Cardiac septum (tissue), 1 donor: ENCODE measurements at regions not wholly inside any gene's neighbourhood (a gene's known extent, or its start where the extent isn't known, plus 50 kb on each side); places are given as distances from the start of the nearest gene placed in this dataset.

Experiments used
- DNase-seq: peaks from one replicate; pipeline ENCODE4 v3.0.0-alpha.2; 2020; ENCODE audit warnings: low spot score
- intact Hi-C: fragments of 100-400 bp; cut with DNase I; formaldehyde crosslinking; loops from one replicate; pipeline ENCODE4 v1.14.0; 2022
- donor health status: DM: no; HTN: no; CAD: no.

DNA sequence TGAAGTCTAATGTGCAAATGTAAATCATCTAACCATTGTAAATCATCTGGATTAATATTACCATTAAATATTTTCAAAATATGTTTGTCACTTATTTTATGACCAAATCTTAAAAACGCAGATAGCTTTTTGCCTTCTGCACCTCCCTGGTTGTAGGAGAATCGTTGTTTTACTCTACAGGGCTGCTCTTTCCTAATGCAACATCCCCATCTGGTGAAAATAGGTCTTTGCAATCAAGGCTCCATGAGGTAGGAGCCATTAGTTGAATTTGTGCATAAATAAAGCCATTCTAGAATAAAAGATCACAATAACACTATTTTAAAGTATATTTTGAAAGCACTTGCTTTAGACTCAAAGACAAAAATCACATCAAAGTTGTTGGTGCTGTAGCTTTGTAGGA is 535.6 kb upstream of the AGTR1 start:
- no peak for DNase-seq
- intact Hi-C loops = no loop called here

DNA sequence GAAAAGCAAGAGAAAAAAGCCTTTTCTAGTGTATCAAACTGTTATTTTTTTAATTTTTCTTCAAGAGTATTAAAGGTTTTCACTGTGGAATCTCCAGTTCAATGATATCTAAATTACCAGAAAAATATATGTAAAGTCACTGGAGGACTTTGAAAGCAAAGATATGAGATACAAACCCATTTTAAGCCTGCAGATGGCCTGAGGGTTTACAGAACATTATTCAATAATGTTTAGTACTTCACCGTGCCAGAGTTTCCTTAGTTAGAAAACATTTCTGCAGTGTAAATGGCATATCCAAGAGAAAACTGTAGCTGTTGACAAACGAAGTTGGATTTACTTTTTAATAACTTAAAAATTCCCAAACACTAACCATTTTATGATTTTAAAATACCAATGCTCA is 529.4 kb upstream of the AGTR1 start:
- intact Hi-C loops = no loop called here
- DNase-seq = no peak

DNA sequence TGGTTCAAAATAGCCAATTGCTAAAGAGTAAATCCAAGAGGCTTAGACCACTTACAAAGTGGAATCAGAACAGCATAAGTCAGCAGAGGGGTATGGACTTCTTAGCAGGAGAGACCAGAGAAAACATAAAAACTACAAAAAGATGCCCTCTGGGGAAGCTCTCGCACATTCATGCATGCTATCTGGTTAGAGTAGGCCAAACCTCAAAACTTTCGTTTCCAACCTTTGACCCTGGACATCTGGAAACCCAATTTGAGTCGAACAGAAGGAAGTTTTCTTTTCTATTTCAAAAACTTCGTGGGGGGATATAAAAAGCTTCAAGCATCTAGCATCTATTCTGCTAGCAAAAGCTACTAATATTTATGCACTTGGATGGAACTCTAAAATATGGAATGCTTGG is 523.9 kb upstream of the AGTR1 start:
- intact Hi-C loops = no loop called here

DNA sequence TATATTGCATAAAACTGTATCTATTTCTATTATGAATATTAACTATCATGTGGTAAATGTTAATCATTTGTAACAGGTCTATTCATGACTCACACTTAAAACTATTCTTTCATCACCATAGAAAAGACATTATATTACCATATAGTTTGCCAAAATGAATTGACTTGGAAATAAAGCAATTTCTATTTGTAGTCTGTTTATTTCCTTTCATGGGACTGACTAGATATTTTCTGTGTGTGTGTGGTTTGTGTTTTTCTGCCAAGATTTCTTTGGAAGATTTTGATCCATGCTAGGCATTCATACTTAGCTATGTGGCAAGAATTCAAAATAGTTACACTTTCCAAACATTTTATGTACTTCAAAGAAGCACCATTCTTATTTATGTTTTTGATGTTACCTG is 522.5 kb upstream of the AGTR1 start:
- no peak for DNase-seq
- intact Hi-C loops = no loop called here

More for the DNA sequence above, 523.9 kb upstream of the AGTR1 start:
- DNase-seq = no peak

DNA sequence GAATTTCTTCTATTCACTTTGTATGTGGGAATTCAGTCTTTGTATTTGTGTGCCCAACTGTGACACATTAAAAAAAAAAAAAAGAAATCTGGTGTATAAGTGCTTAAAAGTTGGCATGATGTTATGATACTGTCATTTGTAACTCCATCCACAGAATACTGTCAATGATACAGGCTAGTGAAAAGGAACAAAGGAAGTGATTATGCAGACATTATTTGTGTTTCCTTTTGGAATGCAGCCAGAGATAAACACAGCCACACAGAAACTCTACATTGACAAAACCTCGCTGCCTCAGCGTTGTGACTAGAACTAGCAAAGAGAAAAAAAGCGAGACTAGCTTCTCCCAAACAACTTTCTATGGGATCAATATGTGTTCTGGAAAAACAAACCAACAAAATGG is 519.2 kb upstream of the AGTR1 start:
- intact Hi-C loops = no loop called here
- DNase-seq = no peak

DNA sequence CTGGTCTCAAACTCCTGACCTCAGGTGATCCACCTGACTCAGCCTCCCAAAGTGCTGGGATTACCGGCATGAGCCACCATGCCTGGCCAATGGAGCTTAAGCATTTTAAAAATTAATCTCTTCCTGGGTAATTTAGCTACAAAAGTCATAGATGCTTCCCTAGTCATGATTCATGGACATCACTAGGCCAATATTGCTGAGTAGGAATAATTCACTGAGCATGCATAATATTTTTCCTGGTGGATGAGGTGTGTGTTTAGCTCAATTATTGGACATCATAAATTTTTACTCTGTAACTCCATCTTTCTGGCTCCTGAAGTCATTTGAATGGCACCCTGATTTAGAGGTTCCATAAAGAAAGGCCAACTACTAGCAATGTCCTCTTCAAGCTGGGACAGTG is 512.9 kb upstream of the AGTR1 start:
- intact Hi-C loops = no loop called here
- no peak for DNase-seq

DNA sequence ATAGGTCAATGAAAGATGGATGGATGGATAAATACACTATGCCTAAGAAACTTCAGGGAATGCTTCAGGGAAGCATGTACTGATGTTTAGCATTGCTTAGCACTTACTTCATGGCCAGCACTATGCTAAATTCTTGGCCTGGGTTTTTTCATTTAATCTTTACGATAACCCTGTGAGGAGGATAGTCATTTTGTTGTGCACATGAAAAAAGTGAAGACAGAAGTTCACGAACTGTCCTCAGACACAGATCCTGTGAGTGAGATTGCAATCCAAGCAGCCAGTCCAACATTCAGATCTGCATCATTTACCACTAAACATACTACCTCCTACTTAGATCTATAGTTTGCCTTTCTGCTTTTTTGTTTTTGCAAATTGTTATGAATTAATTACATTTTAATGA is 510.8 kb upstream of the AGTR1 start:
- DNase-seq = no peak
- intact Hi-C loops = no loop called here

DNA sequence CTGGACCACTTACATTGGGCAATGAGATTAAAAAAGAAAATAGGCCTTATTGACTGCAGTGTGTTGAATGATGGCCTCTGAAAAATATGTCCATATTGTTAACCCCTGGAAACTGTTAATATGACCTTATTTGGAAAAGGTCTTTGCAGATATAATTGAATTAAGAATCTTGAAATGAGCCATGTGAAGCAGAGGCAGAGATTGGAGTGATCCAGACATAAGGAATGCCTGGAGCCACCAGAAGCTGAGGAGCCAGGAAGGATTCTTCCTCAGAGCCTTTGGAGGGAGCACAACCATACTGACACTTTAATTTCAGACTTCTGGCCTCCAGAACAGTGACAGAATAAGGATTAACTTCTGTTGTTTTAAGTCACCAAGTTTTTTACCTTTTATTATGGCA is 510.4 kb upstream of the AGTR1 start:
- DNase-seq = no peak
- intact Hi-C loops = no loop called here

DNA sequence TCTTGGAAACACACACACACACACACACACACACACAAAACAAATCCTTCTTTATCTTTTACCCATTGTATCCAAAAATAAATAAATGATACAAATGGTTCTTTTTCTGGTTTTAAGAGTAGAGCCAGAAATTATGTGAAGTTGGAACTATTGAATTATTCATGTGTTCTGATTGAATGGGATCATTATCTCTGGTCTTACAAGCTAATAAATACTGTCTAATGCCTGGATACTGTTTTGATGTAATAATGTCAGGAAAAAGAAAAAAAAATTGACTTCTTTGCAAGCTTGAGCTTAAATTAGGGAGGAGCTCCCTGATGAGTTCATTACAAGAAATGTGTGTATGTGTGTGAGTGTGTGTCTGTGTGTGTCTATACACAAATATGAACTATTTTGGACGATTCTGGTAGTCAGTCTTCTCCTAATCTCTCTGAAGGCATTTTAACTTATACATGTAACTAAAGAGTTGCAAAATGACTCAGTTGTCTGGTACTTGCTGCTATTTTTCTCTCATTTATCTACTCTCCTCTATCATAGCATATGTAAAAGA is 507.2 kb upstream of the AGTR1 start:
- intact Hi-C loops = no loop called here
- no peak for DNase-seq

DNA sequence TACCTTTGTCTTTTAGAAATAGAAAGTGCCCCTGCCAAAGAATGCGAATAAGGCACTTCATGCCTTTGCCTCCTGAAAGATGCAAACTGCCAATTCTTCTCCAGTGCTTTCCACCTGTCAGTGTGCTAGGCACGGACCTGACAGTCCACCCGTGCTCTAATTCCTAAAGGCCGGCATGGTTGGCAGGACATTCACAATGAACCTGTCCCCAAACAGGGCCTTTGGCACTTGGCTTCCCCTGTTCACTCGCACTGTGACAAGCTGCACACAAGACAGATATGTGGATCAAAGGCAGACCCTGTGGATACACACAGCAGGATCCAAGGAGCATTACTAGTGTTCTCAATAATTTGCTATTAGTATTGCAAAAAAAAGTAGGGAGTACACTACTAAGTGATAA is 505.7 kb upstream of the AGTR1 start:
- DNase-seq = no peak
- intact Hi-C loops = no loop called here

DNA sequence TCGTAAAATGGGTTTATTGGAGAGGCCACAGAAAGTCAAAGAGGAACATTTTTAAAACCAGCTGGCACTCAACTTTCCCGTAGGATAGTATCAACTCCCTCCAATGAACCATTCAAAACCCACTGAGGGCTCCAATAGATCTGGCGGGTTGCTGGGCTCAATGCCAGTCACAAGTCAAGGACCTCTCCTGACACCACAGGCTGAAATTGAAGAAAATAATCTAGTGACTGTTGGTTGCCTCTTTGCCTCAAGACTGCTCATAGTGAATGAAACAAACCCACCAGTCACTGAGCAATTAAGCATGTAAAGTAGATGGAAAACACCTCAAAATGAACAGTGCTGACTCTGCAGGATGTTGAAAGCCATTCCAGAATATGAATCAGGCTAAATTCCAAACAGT is 500.6 kb upstream of the AGTR1 start:
- no peak for DNase-seq
- intact Hi-C loops = no loop called here

DNA sequence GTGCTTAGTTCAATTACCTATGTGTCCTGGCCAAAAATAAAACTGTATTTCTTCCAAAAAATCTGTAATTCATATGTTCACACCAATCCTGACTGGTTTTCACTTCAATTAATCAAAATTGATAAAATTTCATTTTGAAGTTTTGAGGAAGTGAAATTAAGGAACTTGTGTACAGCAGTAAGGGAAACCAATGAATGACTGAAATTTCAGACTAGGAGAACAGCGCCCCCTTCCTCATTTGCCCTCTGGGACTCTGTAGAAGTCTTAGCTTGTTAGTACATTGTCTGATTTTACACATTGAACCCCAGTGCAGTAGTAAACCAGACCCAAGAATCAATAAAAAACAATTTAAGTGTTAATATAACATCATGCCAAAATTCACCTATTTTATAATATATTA is 495.3 kb upstream of the AGTR1 start:
- intact Hi-C loops = no loop called here
- no peak for DNase-seq

DNA sequence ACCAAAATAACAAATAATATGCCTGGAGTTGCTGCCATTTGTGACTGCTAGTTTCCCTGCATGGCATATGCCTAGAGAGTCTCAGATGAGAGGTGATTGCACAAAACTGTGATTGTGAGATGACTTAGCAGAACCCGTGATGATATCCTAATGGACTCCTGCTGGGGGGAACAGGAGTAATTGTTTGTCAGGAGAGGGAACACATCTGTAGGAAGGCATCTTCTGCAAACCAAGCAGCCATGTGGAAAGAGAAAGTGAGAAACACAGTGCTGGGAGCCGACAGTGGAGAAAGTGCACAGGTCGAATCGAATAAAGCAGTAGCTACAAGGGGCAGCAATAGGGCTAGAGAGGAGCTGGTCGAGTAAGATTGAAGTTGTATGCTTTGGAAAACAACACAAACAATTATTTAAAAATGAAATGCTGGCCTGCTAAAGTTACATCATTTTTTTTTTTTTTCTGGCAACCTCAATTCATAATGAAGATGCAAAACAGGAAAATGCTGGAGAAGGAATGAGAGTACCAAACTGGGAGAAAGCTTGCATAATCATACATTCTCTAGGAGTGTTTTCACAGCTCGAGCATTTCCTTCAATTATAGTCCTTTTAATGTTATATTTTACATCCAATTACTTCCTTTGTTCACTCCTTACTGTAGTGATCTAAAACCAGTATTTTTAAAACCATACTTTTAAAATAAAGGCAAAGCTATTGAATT is 494.2 kb upstream of the AGTR1 start:
- intact Hi-C loops = no loop called here
- DNase-seq = no peak

DNA sequence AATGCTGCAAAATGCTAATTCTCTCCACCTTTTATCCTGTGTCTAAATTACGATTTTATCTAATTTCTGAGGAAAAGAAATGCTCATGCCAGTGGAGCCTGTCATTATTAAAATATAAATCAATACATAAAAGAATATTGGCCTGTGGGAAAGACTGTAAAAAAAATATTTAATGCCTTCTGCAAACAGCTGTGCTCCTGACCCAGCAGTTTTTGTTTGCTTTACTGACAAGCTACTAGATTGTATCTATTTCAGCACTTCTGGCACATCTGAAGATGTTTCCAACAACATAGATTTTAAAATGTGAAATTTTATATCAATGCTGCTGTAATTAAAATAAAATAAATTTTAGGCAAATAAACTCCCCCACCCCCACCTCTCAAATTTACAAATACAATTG is 493.6 kb upstream of the AGTR1 start:
- DNase-seq = no peak
- intact Hi-C loops = no loop called here

DNA sequence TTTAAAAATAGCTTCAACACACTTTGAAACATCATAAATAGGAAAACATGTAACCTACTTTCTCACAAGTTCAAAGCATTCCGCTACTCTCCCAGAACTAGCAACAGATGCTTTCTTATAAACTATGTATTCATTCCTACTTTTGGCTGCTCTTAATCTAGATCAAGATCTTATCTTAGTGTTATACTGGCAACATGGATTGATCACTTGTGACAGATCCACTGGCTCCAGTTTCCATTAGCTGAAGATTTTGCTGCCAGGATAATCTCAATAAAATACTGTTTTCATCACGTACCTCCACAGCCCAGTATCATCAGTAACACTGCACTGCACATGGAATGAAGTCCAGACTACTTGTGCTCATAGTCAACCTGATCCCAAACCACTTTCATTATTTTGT is 491.7 kb upstream of the AGTR1 start:
- no peak for DNase-seq
- intact Hi-C loops = no loop called here

DNA sequence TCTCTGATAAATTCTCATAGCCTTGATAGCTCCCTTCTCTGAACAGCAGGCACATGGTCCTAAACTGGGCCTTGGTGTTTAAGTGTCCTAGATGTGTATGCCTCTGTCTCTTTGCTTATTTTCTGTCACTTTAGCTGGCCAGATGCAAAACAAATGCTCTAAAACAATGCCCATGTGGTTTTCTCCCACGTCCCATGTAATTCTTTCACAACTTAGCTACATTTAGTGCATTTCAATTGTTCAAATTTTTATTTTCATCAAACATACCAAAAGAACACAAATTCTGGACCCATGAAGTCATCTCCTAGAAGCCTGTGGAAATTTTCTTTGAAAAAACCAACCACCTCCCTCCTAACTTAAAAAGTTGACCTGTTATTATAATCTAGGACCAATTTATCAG is 491.3 kb upstream of the AGTR1 start:
- intact Hi-C loops = no loop called here
- DNase-seq = no peak

DNA sequence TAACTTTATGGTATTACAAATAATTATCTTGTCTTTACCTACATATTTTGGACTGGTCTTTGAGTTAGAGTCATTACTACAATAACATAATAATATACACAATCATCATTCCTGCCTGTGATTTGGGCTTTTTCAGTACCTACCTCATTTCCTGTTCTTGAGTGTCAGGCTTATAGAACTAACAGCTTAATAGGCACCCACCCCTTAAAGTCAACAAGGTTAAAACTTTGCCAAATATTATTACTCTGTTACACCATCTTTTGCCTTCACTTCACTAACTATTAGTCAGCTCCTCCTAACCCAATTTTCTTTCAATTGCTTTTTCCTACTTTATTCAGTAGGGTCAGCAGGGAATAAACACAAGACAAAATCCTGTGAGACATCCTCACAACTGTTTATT is 488.7 kb upstream of the AGTR1 start:
- DNase-seq = no peak
- intact Hi-C loops = no loop called here

DNA sequence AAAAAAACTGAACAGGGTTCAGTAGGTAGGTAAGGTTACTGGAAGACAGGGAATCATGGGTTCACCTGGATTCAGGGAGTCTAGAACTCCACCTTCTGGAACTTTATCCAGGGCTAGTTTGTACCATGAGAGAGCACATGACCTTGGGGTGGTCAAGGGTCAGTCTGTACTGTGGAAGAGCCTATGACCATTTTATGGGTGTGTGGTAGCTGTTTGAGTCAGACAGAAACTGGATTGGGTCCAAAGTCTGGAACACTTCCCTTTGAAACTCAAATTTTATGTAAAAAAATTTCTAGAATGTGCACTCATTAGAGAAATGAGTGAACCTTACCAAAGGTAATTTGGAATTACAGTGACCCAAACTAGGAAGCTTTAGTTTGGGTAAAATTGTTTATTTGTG is 486.0 kb upstream of the AGTR1 start:
- no peak for DNase-seq
- intact Hi-C loops = no loop called here

DNA sequence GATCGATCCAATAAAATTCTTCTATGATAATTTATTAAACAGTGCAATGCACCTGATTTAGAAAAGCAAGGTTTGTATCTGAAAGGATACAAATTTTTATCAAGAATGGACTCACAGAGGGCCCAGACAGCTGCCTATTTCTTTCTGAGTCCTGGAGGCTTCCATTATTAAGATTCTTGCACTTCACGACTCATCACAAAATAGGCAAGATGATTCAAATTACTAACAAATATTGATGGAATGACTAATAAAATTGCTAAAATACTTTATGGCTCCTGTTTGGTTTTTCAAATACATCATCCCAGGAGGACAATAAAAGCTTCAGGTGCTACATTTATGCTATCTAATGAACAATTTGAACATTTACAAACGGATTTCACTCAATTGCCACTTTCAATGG is 483.0 kb upstream of the AGTR1 start:
- intact Hi-C loops = no loop called here
- DNase-seq = no peak

DNA sequence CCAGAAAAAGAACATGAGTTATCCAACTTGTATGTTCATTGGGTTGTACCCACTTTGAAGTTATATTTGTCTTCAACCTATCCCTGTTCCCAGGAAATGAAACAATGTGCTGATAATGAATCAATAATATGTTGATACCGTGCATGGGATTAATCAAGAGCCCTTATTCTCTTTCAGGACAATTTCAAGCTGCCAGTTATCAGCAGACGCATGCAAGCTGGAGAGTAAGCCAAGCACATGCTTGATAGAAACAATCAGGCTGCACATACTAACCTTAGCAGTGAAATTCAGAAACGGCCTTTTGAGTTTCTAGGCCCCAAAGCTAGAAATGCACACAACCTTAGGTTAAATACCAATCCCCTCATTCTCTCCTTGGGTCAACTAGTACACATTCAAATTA is 480.4 kb upstream of the AGTR1 start:
- no peak for DNase-seq
- intact Hi-C loops = no loop called here

DNA sequence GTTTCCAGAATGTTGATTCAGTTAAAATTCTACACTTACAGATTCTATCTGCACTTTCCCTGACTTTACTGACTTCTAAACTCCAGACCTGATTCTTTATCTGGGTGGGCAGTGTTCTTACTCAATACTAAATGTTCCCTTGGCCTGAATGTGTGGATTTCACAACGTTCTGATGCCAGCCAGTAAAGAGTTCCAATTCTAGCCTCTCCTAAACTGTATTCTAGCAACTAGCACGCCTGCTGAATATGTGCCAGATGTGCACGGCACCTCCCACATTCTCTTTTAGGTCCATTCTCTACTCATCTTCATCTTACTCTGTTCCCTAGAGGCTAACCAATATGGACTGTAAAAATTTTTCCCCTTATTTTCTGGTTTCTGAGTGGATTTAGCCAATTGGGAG is 479.5 kb upstream of the AGTR1 start:
- no peak for DNase-seq
- intact Hi-C loops = no loop called here

DNA sequence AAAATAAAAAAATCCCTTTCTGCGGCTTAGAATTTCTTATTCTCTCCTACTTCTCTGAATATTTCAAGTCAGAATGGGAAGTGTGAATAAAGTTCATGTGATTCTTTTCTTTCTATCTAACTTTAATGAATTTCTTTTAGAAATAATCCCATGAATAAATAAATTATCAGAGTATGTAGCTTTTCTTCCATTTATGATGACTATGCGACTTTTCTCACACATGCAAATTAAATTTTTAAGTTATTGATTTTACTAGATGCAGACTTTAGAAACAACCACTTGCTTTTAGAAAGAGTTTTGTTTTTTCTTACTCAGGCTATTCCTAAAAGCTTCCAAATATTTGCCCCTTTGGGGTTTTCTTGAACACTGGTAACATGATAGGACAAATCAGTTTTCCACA is 477.7 kb upstream of the AGTR1 start:
- no peak for DNase-seq
- intact Hi-C loops = no loop called here
